MCF 10A (cell line): ENCODE measurements at regions not wholly inside any gene's neighbourhood (a gene's known extent, or its start where the extent isn't known, plus 50 kb on each side); places are given as distances from the start of the nearest gene placed in this dataset.

Experiments
- BruUV-seq: library from RNA; stranded (reverse); fragments of 400-500 nt; replicated peaks from 2 replicates; lab custom pipeline; 2021; lab: Mats Ljungman, UMichigan
- CTCF ChIA-PET: fragments of 300-600 bp; sonication (Branson Sonifier 250); formaldehyde crosslinking; extraction: SDS; loops from one replicate; lab custom pipeline; 2021; ENCODE audit warnings: antibody characterized with exemption, inconsistent platforms; lab: Yijun Ruan, JAX
- POLR2A ChIA-PET: fragments of 300-600, 350-650 bp; sonication (Branson Sonifier 250); formaldehyde crosslinking; extraction: SDS; loops from one replicate; lab custom pipeline; 2020; ENCODE audit warnings: antibody characterized with exemption, inconsistent platforms; lab: Yijun Ruan, JAX
- DNase-seq: peaks from one replicate; pipeline ENCODE4 v3.0.0-alpha.2; 2018; ENCODE audit not compliant: unreplicated experiment
- H3K27ac Mint-ChIP-seq: one replicate; pipeline ENCODE4 v1.8.0; 2022; ENCODE audit warnings: mild to moderate bottlenecking, low read depth, mixed read lengths; ENCODE audit not compliant: unreplicated experiment
- H3K27me3 Mint-ChIP-seq: one replicate; pipeline ENCODE4 v1.8.0; 2022; ENCODE audit warnings: mixed read lengths; ENCODE audit not compliant: insufficient read depth, unreplicated experiment
- H3K36me3 Mint-ChIP-seq: one replicate; pipeline ENCODE4 v1.8.0; 2022; ENCODE audit warnings: mild to moderate bottlenecking, moderate library complexity, mixed read lengths; ENCODE audit not compliant: insufficient read depth, unreplicated experiment
- H3K4me1 Mint-ChIP-seq: one replicate; pipeline ENCODE4 v1.8.0; 2022; ENCODE audit warnings: mixed read lengths; ENCODE audit not compliant: insufficient read depth, unreplicated experiment
- H3K4me3 Mint-ChIP-seq: one replicate; pipeline ENCODE4 v1.8.0; 2022; ENCODE audit warnings: mild to moderate bottlenecking, moderate library complexity, mixed read lengths; ENCODE audit not compliant: unreplicated experiment
- H3K9me3 Mint-ChIP-seq: one replicate; pipeline ENCODE4 v1.8.0; 2022; ENCODE audit warnings: mixed read lengths; ENCODE audit not compliant: unreplicated experiment
- CTCF ChIP-seq: fragments of 200-600 bp; IDR thresholded peaks from one replicate; pipeline ENCODE4 v1.8.0; 2022; ENCODE audit warnings: antibody characterized with exemption, mild to moderate bottlenecking; ENCODE audit not compliant: unreplicated experiment
- intact Hi-C: fragments of 100-400 bp; cut with micrococcal nuclease; formaldehyde crosslinking; loops from 2 replicates; pipeline ENCODE4 v1.14.1; 2022

GRCh38 chr5:34486849-34487158, 169.3 kb upstream of the RAI14 start:
- Mint-ChIP-seq H3K9me3 (no peaks in the 10 kb centered on the region), H3K36me3 (no peaks in the 10 kb centered on the region), H3K27me3 (no peaks in the 10 kb centered on the region), H3K4me1 (peaks cover 29% of the 10 kb centered on the region), H3K4me3 (no peak overlapping the region), H3K27ac (peak overlapping the region; percentile 77)
- no peak for DNase-seq
- ChIA-PET POLR2A (interaction anchor here (1.0 to 3.4 kb wide), 7 partner anchors 12 to 428 kb away, joined by 3 to 16 read pairs (median 6); partner anchors contain the start of genes BRIX1, RAD1 and TTC23L), CTCF (interaction anchor here (0.7 to 24.6 kb wide), 30 partner anchors 8 to 454 kb away, joined by 3 to 468 read pairs (median 4); partner anchors contain the start of gene RAD1)
- no TSS peak for BruUV-seq
- TF ChIP-seq CTCF: no peak
- intact Hi-C loops: loop anchor here (1.0 kb wide), 4 partner anchors 36 to 516 kb away; no protein-coding TSS in a partner anchor

GRCh38 chr5:34487159-34487879, 168.8 kb upstream of the RAI14 start:
- Mint-ChIP-seq H3K36me3 (no peaks in the 10 kb centered on the region), H3K27ac (peak overlapping the region; percentile 77), H3K27me3 (no peaks in the 10 kb centered on the region), H3K9me3 (no peaks in the 10 kb centered on the region), H3K4me3 (peak overlapping the region; percentile 21), H3K4me1 (peaks cover 29% of the 10 kb centered on the region)
- ChIA-PET POLR2A (interaction anchor here (1.0 to 3.4 kb wide), 6 partner anchors 12 to 428 kb away, joined by 3 to 16 read pairs (median 7); partner anchors contain the start of genes BRIX1, RAD1 and TTC23L), CTCF (interaction anchor here (0.5 to 24.6 kb wide), 21 partner anchors 7 to 453 kb away, joined by 3 to 468 read pairs (median 7); partner anchors contain the start of genes BRIX1 and RAD1)
- intact Hi-C loops: loop anchor here (1.0 kb wide), 1 partner anchor 51 kb away; no protein-coding TSS in a partner anchor
- peak; percentile 97 for DNase-seq
- TF ChIP-seq CTCF: no peak
- BruUV-seq: no TSS peak

- intact Hi-C loops: loop anchor here (1.0 kb wide), 1 partner anchor 50 kb away; no protein-coding TSS in a partner anchor
- peak overlapping the region; percentile 21 for H3K4me3 Mint-ChIP-seq
- ChIA-PET POLR2A (interaction anchor here (1.0 to 2.3 kb wide), 3 partner anchors 406 to 427 kb away, joined by 4 to 13 read pairs (median 7); partner anchors contain the start of genes BRIX1 and RAD1), CTCF (interaction anchor here (0.5 to 24.6 kb wide), 12 partner anchors 9 to 428 kb away, joined by 3 to 468 read pairs (median 9); partner anchors contain the start of gene BRIX1)
- TF ChIP-seq CTCF: no peak
- DNase-seq: no peak
- peaks cover 29% of the 10 kb centered on the region for H3K4me1 Mint-ChIP-seq
- H3K36me3 Mint-ChIP-seq: no peaks in the 10 kb centered on the region
- no TSS peak for BruUV-seq
- H3K27me3 Mint-ChIP-seq: no peaks in the 10 kb centered on the region
- H3K27ac Mint-ChIP-seq: peak overlapping the region; percentile 77
- no peaks in the 10 kb centered on the region for H3K9me3 Mint-ChIP-seq
Measured at GRCh38 chr5:34487956-34488355, 168.2 kb upstream of the RAI14 start.

GRCh38 chr5:34488984-34489383, 167.1 kb upstream of the RAI14 start:
- no peaks in the 10 kb centered on the region for H3K9me3 Mint-ChIP-seq
- POLR2A ChIA-PET: interaction anchor here (0.6 to 1.0 kb wide), 4 partner anchors 405 to 441 kb away, joined by 3 to 7 read pairs (median 4); partner anchors contain the start of genes BRIX1 and RAD1
- H3K27ac Mint-ChIP-seq: peak overlapping the region; percentile 79
- DNase-seq: no peak
- CTCF ChIA-PET: interaction anchor here (0.6 to 24.6 kb wide), 8 partner anchors 11 to 535 kb away, joined by 3 to 468 read pairs (median 3); no protein-coding TSS in a partner anchor
- H3K4me1 Mint-ChIP-seq: peaks cover 29% of the 10 kb centered on the region
- intact Hi-C loops: no loop called here
- BruUV-seq: no TSS peak
- no peak overlapping the region for H3K4me3 Mint-ChIP-seq
- H3K36me3 Mint-ChIP-seq: no peaks in the 10 kb centered on the region
- no peaks in the 10 kb centered on the region for H3K27me3 Mint-ChIP-seq
- TF ChIP-seq CTCF: no peak
